ENCODE measurements at regions not wholly inside any gene's neighbourhood (a gene's known extent, or its start where the extent isn't known, plus 50 kb on each side); places are given as distances from the start of the nearest gene placed in this dataset.
"Not testable (repeated sequence)": the region's sequence is repeated elsewhere in the genome, so short reads cannot be mapped to it uniquely, and the experiment has no call there.

DNA sequence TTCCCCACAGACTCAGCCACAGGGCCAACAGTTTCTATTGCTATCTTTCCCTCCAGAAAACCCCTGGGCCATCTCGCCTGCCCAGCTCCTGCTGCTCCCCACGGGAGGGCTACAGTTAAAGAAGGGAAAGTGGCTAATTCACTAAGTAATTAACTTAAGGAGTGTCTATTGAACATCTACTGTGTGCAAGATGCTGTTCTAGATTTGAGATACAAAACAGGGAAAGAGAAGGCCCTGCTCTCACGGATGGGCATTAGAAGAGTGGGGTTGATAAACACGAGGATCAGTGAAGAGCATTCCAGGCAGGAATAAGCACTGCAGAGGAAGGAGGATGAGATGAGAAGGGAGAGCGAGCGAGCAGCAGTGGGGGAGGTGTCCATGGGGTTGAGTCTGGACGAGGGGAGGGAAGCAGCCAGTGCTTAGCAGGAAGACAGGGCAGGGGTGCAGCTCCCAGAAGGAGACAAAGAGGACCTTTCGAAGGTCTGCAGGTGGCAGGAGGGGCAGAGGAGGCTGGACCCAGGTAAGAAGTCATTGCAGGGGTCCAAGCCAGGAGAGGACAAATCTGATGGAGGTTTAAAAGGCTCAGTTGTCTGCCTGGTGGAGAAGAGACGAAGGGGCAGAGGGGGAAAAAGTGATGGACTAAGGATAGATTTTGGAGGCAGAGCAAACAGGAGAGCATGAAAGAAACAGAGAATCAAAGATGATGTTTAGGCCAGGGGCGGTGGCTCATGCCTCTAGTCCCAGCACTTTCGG, 64.7 kb downstream of the KLF15 start:
- no peak for DNase-seq

GRCh38 chr3:126291537-126291936, 65.7 kb downstream of the KLF15 start:
- no peak for DNase-seq

- DNase-seq: no peak
These were observed 66.1 kb downstream of the KLF15 start for GRCh38 chr3:126291061-126291460.

DNA sequence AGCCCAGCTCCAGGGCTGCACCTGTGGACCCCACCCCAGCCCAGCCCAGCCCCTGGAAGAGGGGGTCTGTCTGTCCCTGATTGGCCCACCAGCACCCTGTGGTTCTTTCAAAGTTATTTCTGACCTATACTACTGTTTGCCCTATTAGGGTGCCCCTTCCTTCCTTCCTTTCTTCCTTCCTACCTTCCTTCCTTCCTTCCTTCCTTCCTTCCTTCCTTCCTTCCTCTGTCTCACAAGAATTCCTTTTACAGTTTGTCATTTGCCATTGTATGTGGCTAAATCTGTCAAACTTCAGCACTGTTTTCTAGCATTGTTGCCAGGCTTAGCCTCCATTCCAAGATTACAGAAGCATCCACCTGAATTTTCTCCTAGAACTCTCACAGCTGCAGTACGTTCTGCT, 66.9 kb downstream of the KLF15 start:
- DNase-seq: no peak

DNA sequence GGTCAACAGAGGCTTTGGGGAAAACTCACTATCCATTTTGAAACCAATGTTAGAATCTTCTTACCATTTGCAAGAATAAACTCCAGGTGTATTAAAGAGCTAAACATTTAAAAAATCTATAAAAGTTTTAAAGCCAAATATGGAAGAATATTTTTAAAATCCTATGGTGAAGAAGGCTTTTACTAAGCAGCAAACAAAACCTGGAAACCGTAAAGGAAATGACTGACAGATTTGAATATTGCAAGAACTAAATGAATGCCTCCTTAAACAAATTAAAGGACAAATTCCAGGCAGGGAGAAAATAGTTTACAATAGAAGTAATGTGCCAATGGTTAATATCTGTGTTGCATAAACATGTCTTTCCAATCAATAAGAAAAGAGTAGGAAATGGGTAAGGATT, 68.1 kb downstream of the KLF15 start:
- DNase-seq: no peak

DNA sequence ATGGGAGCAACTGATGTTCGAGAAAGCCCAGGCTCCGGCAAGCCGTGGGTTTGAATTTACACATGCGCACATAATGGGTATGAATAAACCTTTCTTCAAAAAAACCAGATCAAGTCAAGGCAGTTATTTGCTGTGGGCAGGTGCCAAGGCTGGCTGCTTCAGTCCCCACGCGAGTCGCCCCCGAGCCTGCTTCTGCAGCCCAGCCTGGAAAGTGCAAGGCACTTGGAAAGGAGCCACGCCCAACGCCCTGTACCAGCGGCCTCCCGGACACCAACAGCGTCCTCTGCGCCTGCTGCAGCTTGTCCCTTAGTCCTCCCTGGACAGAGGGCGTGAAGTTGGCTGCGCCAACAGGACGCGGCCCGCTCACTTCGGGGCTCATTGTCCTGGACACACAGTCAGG, 68.9 kb downstream of the KLF15 start:
- no peak for DNase-seq

GRCh38 chr3:126287536-126288241, 69.5 kb downstream of the KLF15 start:
- no peak for DNase-seq

DNA sequence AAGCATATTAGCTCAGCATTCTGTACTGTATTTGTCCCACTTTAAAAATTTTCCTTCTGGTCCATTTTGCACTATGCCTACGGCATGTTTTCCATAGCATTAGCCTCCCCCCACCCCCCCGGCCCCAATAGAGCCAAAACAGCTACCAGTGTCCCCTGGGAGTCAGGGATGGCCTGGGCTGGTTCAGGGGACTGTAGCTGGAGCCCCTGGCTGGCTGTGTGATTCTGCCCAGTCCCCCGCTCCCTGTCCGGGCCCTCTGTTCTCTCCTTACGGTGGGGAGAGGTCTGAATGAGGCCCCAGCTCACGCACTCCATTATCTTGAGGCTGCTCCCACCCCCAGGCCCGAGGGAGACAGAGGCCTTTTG, 70.1 kb downstream of the KLF15 start:
- DNase-seq: no peak

DNA sequence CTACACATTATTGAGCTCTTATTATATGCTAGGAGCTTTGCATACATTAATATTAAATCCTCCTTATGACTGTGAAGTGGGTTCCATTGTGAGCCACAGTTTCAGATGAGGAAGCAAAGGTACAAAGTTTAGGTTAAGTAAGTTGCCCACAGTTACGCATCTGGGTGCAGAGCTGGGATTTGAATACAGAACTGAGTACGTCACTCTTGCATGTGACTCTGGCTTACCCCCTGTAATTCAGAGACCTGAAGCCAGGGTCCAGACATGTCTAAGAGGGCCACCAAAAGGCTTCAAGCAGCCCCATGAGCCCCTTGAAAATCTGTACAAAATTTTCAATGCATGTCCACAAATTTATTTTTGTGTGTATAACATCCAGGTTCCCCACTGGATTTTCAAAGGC, 71.8 kb downstream of the KLF15 start:
- no peak for DNase-seq

GRCh38 chr3:126284258-126284904, 72.8 kb downstream of the KLF15 start:
- DNase-seq: no peak

- not testable (repeated sequence) for DNase-seq
These were observed 73.6 kb downstream of the KLF15 start for GRCh38 chr3:126283651-126284050.

GRCh38 chr3:126279853-126280252, 77.4 kb downstream of the KLF15 start:
- DNase-seq: no peak

- no peak for DNase-seq
These were observed 79.4 kb downstream of the KLF15 start for GRCh38 chr3:126277629-126278378.

DNA sequence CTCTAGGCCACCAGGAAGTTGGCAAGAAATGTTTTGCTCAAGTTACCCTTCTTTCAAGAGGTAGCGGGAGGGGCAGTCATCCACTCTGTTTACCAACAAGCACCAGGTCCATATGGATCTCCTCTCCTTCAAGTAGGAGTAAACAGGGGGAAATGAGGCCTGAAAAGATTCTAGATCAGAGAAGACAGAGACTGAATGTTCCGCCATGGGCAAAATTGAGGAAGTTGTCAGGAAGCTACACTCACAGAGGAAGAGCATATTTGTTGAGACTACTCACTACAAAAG, 81.6 kb downstream of the KLF15 start:
- no peak for DNase-seq

DNA sequence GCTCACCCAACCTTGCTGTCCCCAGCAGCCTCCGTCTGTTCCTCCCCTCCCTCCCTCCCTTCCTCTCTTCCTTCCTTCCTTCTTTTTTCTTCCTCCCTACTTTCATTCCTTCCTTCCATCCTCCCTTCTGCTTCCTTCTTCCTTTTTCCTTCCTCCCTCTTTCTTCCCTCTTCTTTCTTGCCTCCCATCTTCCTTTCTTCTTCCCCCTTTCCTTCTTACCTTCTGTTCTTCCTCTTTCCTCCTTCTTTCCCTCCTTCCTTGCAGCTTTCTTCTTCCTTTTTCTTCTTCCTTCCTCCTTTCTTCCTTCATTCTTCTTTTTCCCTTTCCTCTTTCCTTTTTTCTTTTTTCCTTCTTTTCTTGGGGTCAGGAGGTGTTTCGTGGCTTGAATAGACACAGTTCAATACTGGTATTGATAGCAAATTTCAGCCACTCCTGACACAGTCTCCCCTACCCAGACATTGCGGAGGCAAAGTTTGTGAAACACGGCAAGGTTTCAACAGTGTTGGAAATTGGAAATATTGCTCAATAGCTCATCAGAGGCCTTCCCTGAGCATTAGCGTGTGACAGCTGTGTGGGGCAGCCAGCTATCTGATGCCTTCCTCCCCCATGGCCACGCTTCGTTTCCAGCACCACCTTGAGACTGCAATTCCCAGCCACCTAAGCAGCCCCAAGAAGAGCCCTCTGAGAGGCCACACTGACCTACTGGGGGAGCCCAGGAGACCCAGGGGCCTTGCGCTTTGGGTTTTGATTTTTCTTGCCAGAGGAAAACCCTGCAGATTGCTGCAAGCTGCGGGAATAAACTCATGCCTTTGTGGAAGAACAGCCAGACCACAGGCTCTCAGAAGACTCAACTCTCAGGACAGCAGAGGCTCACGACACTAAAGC, 82.2 kb downstream of the KLF15 start:
- no peak for DNase-seq

DNA sequence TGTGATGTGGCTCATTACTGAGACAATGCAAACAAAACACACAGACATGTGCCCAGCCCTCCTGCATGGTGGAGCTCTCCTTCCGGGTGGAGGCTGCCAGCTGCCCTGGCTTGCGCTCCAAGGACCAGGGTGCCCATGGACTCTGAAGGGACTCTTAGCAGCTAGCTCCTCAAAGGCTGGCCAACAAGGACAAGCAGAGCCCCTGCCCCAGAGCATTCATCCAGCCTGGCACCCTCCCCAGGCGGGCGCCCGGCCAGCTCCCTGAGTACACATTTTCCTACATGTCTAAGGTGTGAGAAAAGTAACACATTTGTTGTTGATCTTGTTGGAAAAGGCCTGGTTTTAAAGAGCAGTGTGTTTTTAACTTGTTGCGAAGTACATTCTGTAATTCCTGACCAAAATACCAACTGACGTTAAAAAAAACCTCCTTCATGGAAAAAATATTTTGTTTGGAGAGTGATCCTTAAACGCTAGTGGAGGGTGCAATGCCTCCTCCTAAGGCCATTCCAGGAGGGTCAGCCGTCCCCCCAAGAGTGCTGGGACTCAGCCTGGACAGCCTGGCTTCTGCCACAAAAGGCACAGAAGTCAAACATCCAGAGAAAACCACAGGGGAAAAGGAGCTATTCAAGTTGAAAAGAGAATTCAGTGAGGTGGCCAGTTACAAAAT, 86.9 kb downstream of the KLF15 start:
- DNase-seq: no peak

- DNase-seq: no peak
These were observed 87.9 kb downstream of the KLF15 start for GRCh38 chr3:126269354-126269753.

DNA sequence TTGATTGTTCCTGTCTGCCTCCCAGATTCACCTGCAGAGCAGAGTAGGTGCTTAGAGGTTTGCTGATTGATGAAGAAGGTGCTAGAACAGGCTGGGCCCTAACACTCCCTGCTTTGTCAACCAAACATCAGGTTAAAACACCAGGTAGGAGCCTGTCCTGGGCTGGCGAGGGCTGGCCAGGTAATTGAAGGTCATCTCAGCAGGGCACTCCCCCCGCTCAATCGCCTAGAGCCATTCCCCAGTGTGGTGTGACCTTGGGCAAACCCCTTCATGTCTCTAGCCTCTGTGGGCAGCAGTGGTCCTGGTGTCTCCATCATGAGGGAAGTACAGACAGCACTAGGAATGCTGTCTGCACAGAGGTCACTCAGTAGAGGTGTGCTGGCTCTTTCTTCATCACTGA, 88.3 kb downstream of the KLF15 start:
- no peak for DNase-seq

GRCh38 chr3:126267976-126268615, 87.7 kb upstream of the ALDH1L1 start:
- no peak for DNase-seq

DNA sequence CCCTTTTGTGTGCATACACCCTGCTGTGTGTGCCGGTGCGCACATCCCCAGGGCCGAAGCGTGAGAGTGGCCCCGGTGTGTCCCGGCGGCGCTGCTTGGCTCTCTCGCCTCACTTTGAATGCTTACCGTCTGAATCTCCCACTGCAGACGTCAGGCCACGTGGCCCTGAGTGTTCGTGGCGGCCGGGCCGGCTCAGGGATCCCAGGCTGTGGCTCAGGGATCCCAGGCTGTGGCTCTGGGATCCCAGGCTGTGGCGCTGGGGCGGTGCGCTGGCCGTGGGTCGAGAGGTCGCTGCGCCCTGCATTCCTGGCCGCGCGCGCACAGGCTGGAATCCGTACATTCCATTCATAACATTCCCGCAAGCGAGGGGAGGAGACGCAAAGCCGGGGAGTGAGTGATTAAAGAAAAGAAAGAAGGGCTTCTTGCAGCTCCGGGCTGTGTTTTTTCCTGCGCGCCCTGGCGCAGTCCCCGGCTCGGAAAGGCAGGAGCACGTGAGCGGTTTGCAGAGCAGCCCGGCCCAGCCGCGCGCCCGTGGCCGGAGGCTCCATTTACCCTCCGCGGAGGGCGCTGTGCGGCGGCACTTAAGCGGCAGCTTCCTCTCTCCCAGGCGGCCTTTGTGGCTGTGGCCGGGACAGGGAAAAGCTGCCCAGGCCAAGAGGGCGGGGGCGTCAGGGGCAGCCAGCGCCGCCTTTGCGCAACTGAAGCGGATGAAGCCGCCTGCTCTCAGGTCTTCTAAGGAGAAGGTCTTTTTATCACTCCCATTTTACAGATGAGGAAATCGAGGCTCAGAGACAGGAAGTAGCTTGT, 87.0 kb upstream of the ALDH1L1 start:
- DNase-seq: no peak

DNA sequence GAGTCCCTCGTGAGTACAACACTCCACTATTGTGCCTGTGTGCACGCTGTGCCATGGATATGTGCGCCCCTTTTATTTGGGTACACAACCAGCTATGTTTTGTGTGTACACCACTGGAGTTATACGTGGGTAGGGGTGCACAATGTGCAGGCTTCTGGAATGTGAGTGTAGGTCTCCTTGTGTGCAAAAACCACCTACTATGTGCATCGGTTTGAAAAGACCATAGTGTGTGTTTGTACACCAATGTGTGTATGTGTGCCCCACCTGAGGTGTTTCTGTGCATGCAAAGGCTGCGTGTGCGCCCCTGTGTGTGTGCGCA, 86.4 kb upstream of the ALDH1L1 start:
- DNase-seq: no peak
